T-helper 17 cell (primary cell): ENCODE measurements at regions not wholly inside any gene's neighbourhood (a gene's known extent, or its start where the extent isn't known, plus 50 kb on each side); places are given as distances from the start of the nearest gene placed in this dataset.

Experiments
- ATAC-seq: fragments of 150-1000 bp; cut with Tn5 transposase; 2 replicates; pipeline ENCODE4 v1.10.0; 2021; ENCODE audit warnings: mild to moderate bottlenecking, moderate library complexity
- DNase-seq, 3 donors: peaks; one replicate each; pipeline versions ENCODE4 v3.0.0 to v3.0.0-alpha.2; 2020 to 2021
- H3K9me3 ChIP-seq: one replicate; pipeline ENCODE4 v1.7.0; 2013; ENCODE audit warnings: low read length, mild to moderate bottlenecking; ENCODE audit not compliant: control insufficient read depth, poor library complexity, severe bottlenecking
- H3K27ac Mint-ChIP-seq: one replicate; pipeline ENCODE4 v1.8.0; 2022; ENCODE audit warnings: mild to moderate bottlenecking, moderate library complexity, mixed read lengths
- H3K27me3 Mint-ChIP-seq: one replicate; pipeline ENCODE4 v1.8.0; 2022; ENCODE audit warnings: mixed read lengths
- H3K36me3 Mint-ChIP-seq: one replicate; pipeline ENCODE4 v1.8.0; 2022; ENCODE audit warnings: low read depth, mixed read lengths
- H3K4me1 Mint-ChIP-seq: one replicate; pipeline ENCODE4 v1.8.0; 2022; ENCODE audit warnings: mild to moderate bottlenecking, mixed read lengths
- H3K4me3 Mint-ChIP-seq: one replicate; pipeline ENCODE4 v1.8.0; 2022; ENCODE audit warnings: mild to moderate bottlenecking, moderate library complexity, mixed read lengths

- Mint-ChIP-seq H3K36me3 (no peaks in the 10 kb centered on the region), H3K4me3 (no peak overlapping the region), H3K27me3 (no peaks in the 10 kb centered on the region), H3K4me1 (no peaks in the 10 kb centered on the region), H3K27ac (no peak overlapping the region)
- DNase-seq: no peak
- no peak for ATAC-seq
- H3K9me3 ChIP-seq: no peaks in the 10 kb centered on the region
These were observed 494.2 kb upstream of the CDH8 start for GRCh38 chr16:62530426-62530825.

GRCh38 chr16:62516001-62516400, 479.8 kb upstream of the CDH8 start:
- no peaks in the 10 kb centered on the region for H3K36me3 Mint-ChIP-seq
- no peaks in the 10 kb centered on the region for H3K4me1 Mint-ChIP-seq
- ATAC-seq (no peak), DNase-seq (no peak)
- H3K27me3 Mint-ChIP-seq: no peaks in the 10 kb centered on the region
- no peak overlapping the region for H3K4me3 Mint-ChIP-seq
- no peaks in the 10 kb centered on the region for H3K9me3 ChIP-seq
- H3K27ac Mint-ChIP-seq: no peak overlapping the region

GRCh38 chr16:62503073-62503472, 466.8 kb upstream of the CDH8 start:
- DNase-seq (no peak), ATAC-seq (no peak)
- H3K27me3 Mint-ChIP-seq: no peaks in the 10 kb centered on the region
- no peaks in the 10 kb centered on the region for H3K4me1 Mint-ChIP-seq
- peaks cover 3% of the 10 kb centered on the region for H3K9me3 ChIP-seq
- no peaks in the 10 kb centered on the region for H3K36me3 Mint-ChIP-seq
- H3K4me3 Mint-ChIP-seq: no peak overlapping the region
- H3K27ac Mint-ChIP-seq: no peak overlapping the region

GRCh38 chr16:62478903-62479458, 442.7 kb upstream of the CDH8 start:
- ATAC-seq (no peak), DNase-seq (no peak)
- Mint-ChIP-seq H3K27ac (no peak overlapping the region), H3K36me3 (no peaks in the 10 kb centered on the region), H3K4me3 (no peak overlapping the region), H3K27me3 (no peaks in the 10 kb centered on the region), H3K4me1 (no peaks in the 10 kb centered on the region)
- peaks cover 2% of the 10 kb centered on the region for H3K9me3 ChIP-seq

- Mint-ChIP-seq H3K27ac (no peak overlapping the region), H3K27me3 (no peaks in the 10 kb centered on the region), H3K4me3 (no peak overlapping the region), H3K36me3 (no peaks in the 10 kb centered on the region), H3K4me1 (no peaks in the 10 kb centered on the region)
- peaks cover 2% of the 10 kb centered on the region for H3K9me3 ChIP-seq
- no peak for ATAC-seq
- DNase-seq: no peak
These were observed 441.6 kb upstream of the CDH8 start for GRCh38 chr16:62477796-62478195.

GRCh38 chr16:62475573-62475972, 439.3 kb upstream of the CDH8 start:
- Mint-ChIP-seq H3K27ac (no peak overlapping the region), H3K4me1 (no peaks in the 10 kb centered on the region), H3K27me3 (no peaks in the 10 kb centered on the region), H3K36me3 (no peaks in the 10 kb centered on the region), H3K4me3 (no peak overlapping the region)
- no peak for ATAC-seq
- H3K9me3 ChIP-seq: peaks cover 2% of the 10 kb centered on the region
- DNase-seq: no peak

DNA sequence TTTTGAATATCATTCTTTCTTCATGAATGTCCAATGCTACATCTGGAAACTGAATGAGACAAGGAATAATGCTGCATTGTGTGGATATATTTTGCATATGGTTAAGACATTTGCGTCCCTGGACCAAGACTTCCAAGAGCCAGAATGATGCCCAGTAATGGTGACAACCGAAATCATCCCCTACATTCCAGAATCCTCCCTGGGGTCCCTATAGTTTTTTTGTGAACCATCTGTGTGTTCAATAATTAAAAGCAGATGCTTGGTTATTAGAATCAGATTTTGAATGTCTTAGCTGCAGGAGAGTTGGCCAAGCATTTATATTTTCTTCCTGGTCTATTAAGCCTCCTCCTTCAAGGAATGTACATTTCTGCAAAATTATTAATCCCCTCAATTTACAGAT, 426.7 kb upstream of the CDH8 start:
- H3K9me3 ChIP-seq: no peaks in the 10 kb centered on the region
- H3K27ac Mint-ChIP-seq: no peak overlapping the region
- no peak overlapping the region for H3K4me3 Mint-ChIP-seq
- no peaks in the 10 kb centered on the region for H3K27me3 Mint-ChIP-seq
- DNase-seq (no peak), ATAC-seq (no peak)
- no peaks in the 10 kb centered on the region for H3K36me3 Mint-ChIP-seq
- no peaks in the 10 kb centered on the region for H3K4me1 Mint-ChIP-seq

GRCh38 chr16:62450291-62450690, 414.1 kb upstream of the CDH8 start:
- ATAC-seq: no peak

DNA sequence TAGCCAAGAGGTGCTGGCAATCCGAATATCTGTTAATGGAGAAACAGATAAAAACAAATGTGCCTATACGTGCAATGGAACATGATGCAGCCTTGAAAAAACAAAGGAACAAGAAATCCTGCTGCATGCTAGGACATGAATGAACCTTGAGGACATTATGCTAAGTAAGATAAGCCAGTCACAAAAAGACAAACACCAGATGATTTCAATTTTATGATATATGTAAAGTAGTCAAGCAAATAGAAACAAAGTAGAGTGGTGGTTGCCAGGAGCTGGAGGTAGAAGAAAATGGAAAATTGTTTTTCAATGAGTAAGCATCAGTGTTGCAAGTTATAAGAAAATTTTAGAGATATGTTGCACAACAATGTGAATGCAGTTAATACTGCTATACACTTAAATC, 409.7 kb upstream of the CDH8 start:
- H3K9me3 ChIP-seq: peaks cover 2% of the 10 kb centered on the region
- DNase-seq (no peak), ATAC-seq (no peak)
- no peaks in the 10 kb centered on the region for H3K27me3 Mint-ChIP-seq
- no peak overlapping the region for H3K27ac Mint-ChIP-seq
- no peaks in the 10 kb centered on the region for H3K4me1 Mint-ChIP-seq
- H3K4me3 Mint-ChIP-seq: no peak overlapping the region
- H3K36me3 Mint-ChIP-seq: no peaks in the 10 kb centered on the region

More at GRCh38 chr16:62450291-62450690, 414.1 kb upstream of the CDH8 start:
- peaks cover 2% of the 10 kb centered on the region for H3K9me3 ChIP-seq
- DNase-seq: no peak
- no peaks in the 10 kb centered on the region for H3K27me3 Mint-ChIP-seq
- H3K4me3 Mint-ChIP-seq: no peak overlapping the region
- no peaks in the 10 kb centered on the region for H3K36me3 Mint-ChIP-seq
- no peak overlapping the region for H3K27ac Mint-ChIP-seq
- H3K4me1 Mint-ChIP-seq: no peaks in the 10 kb centered on the region

GRCh38 chr16:62424206-62424605, 388.0 kb upstream of the CDH8 start:
- Mint-ChIP-seq H3K27me3 (no peaks in the 10 kb centered on the region), H3K36me3 (no peaks in the 10 kb centered on the region), H3K4me1 (no peaks in the 10 kb centered on the region), H3K27ac (no peak overlapping the region), H3K4me3 (no peak overlapping the region)
- DNase-seq (no peak), ATAC-seq (no peak)
- no peaks in the 10 kb centered on the region for H3K9me3 ChIP-seq

GRCh38 chr16:62408760-62409159, 372.5 kb upstream of the CDH8 start:
- H3K4me3 Mint-ChIP-seq: no peak overlapping the region
- H3K36me3 Mint-ChIP-seq: no peaks in the 10 kb centered on the region
- DNase-seq (no peak), ATAC-seq (no peak)
- no peaks in the 10 kb centered on the region for H3K27me3 Mint-ChIP-seq
- H3K9me3 ChIP-seq: no peaks in the 10 kb centered on the region
- no peak overlapping the region for H3K27ac Mint-ChIP-seq
- no peaks in the 10 kb centered on the region for H3K4me1 Mint-ChIP-seq

- ATAC-seq: no peak
- H3K27ac Mint-ChIP-seq: no peak overlapping the region
- H3K9me3 ChIP-seq: peaks cover 2% of the 10 kb centered on the region
- no peak for DNase-seq
- H3K27me3 Mint-ChIP-seq: no peaks in the 10 kb centered on the region
- H3K4me3 Mint-ChIP-seq: no peak overlapping the region
- no peaks in the 10 kb centered on the region for H3K36me3 Mint-ChIP-seq
- H3K4me1 Mint-ChIP-seq: no peaks in the 10 kb centered on the region
These were observed 370.1 kb upstream of the CDH8 start for GRCh38 chr16:62406387-62406786.

DNA sequence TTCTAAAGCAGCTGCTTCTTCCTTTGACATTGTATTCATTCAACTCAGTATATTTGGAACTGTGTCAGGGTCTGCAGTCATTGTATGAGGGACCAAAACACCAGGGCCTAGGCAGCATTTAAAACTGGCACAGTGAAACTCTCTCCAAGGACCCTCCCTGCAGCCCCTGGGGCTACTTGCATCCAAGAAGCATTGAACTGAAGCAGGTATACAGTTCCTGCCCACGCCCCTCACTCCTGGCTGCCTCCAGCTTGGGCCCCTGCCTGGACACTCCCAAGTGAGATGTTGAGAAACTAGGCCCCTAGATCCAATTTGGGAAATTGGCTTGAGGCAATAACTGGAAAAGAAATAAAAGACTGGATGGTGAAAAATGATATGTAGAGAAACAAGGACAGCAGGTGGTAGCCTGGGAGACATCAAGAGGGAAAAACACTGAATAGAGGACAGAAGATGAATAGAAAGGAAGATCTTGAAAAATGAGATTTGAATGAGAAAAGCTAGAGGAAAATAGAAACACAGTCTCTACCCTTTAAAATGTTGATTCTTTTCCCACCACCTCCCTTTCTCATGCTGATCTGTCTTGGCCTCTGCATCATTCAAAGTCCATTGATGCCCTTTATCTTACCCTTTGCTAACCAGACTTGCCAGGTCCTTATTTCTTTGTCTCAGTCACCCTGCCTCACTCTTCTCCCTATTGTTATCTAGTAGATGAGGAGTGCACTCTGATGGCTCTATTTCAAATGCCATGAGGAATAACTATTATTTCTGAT, 368.8 kb upstream of the CDH8 start:
- Mint-ChIP-seq H3K4me3 (no peak overlapping the region), H3K36me3 (no peaks in the 10 kb centered on the region), H3K27ac (no peak overlapping the region), H3K27me3 (no peaks in the 10 kb centered on the region), H3K4me1 (no peaks in the 10 kb centered on the region)
- no peak for DNase-seq
- peaks cover 2% of the 10 kb centered on the region for H3K9me3 ChIP-seq
- no peak for ATAC-seq

- H3K27ac Mint-ChIP-seq: no peak overlapping the region
- no peaks in the 10 kb centered on the region for H3K27me3 Mint-ChIP-seq
- no peak overlapping the region for H3K4me3 Mint-ChIP-seq
- no peaks in the 10 kb centered on the region for H3K4me1 Mint-ChIP-seq
- H3K36me3 Mint-ChIP-seq: no peaks in the 10 kb centered on the region
- ATAC-seq: no peak
- DNase-seq: no peak
- H3K9me3 ChIP-seq: no peaks in the 10 kb centered on the region
These were observed 356.5 kb upstream of the CDH8 start for GRCh38 chr16:62392698-62393097.
